Left ventricle myocardium inferior (tissue), 1 donor: ENCODE measurements at regions not wholly inside any gene's neighbourhood (a gene's known extent, or its start where the extent isn't known, plus 50 kb on each side); places are given as distances from the start of the nearest gene placed in this dataset.

Experiments used
- DNase-seq: peaks from one replicate; pipeline ENCODE4 v3.0.0-alpha.2; 2020
- H3K27ac ChIP-seq: fragments of 200-600 bp; replicated peaks from 2 replicates; pipeline ENCODE4 v1.8.0; 2021
- H3K27me3 ChIP-seq: fragments of 200-600 bp; 2 replicates; pipeline ENCODE4 v1.8.0; 2021; ENCODE audit warnings: low read depth
- H3K36me3 ChIP-seq: fragments of 200-600 bp; 2 replicates; pipeline ENCODE4 v1.8.0; 2021
- H3K4me1 ChIP-seq: fragments of 200-600 bp; 2 replicates; pipeline ENCODE4 v1.8.0; 2021
- H3K4me3 ChIP-seq: fragments of 200-600 bp; 2 replicates; pipeline ENCODE4 v1.8.0; 2021; ENCODE audit warnings: mild to moderate bottlenecking, moderate library complexity
- H3K9me3 ChIP-seq: fragments of 200-600 bp; replicated peaks from 2 replicates; pipeline ENCODE4 v1.8.0; 2021
- CTCF ChIP-seq: fragments of 200-600 bp; IDR thresholded peaks from 2 replicates; pipeline ENCODE4 v1.8.0; 2021; ENCODE audit warnings: antibody characterized with exemption, mild to moderate bottlenecking, borderline replicate concordance
- intact Hi-C: fragments of 100-400 bp; cut with micrococcal nuclease; formaldehyde crosslinking; loops from one replicate; pipeline ENCODE4 v1.11.0; 2022
- donor health status: DM: no; HTN: yes; CAD: no; lungs with severe emphysema.

GRCh38 chr11:69976794-69977193 lies 101.3 kb upstream of the ANO1 start:
- Histone ChIP-seq H3K4me1 (peaks cover 3% of the 10 kb centered on the region), H3K9me3 (no peaks in the 10 kb centered on the region), H3K4me3 (no peak overlapping the region), H3K36me3 (no peaks in the 10 kb centered on the region), H3K27ac (no peak overlapping the region), H3K27me3 (peaks cover 58% of the 10 kb centered on the region)
- DNase-seq = no peak
- intact Hi-C loops = no loop called here
- no peak for TF ChIP-seq CTCF

GRCh38 chr11:69977951-69978350 lies 100.2 kb upstream of the ANO1 start:
- DNase-seq = no peak
- no peaks in the 10 kb centered on the region for H3K36me3 ChIP-seq
- intact Hi-C loops = no loop called here
- H3K9me3 ChIP-seq = no peaks in the 10 kb centered on the region
- H3K4me3 ChIP-seq = no peak overlapping the region
- H3K27ac ChIP-seq = no peak overlapping the region
- TF ChIP-seq CTCF = no peak
- peaks cover 66% of the 10 kb centered on the region for H3K27me3 ChIP-seq
- H3K4me1 ChIP-seq = peaks cover 3% of the 10 kb centered on the region

GRCh38 chr11:69978841-69979614 lies 99.1 kb upstream of the ANO1 start:
- intact Hi-C loops = no loop called here
- Histone ChIP-seq H3K9me3 (no peaks in the 10 kb centered on the region), H3K27me3 (peaks cover 68% of the 10 kb centered on the region), H3K36me3 (no peaks in the 10 kb centered on the region), H3K4me1 (peaks cover 3% of the 10 kb centered on the region), H3K27ac (no peak overlapping the region), H3K4me3 (no peak overlapping the region)
- TF ChIP-seq CTCF = no peak
- DNase-seq = no peak

GRCh38 chr11:69979632-69980031 lies 98.5 kb upstream of the ANO1 start:
- H3K4me1 ChIP-seq = peaks cover 7% of the 10 kb centered on the region
- intact Hi-C loops = no loop called here
- H3K36me3 ChIP-seq = no peaks in the 10 kb centered on the region
- H3K27me3 ChIP-seq = peaks cover 68% of the 10 kb centered on the region
- H3K9me3 ChIP-seq = no peaks in the 10 kb centered on the region
- no peak overlapping the region for H3K27ac ChIP-seq
- H3K4me3 ChIP-seq = no peak overlapping the region
- no peak for TF ChIP-seq CTCF
- DNase-seq = no peak

GRCh38 chr11:69981119-69981784 lies 96.9 kb upstream of the ANO1 start:
- peaks cover 23% of the 10 kb centered on the region for H3K4me1 ChIP-seq
- H3K27ac ChIP-seq = no peak overlapping the region
- no peaks in the 10 kb centered on the region for H3K9me3 ChIP-seq
- no peak for DNase-seq
- H3K36me3 ChIP-seq = no peaks in the 10 kb centered on the region
- intact Hi-C loops = no loop called here
- no peak for TF ChIP-seq CTCF
- no peak overlapping the region for H3K4me3 ChIP-seq
- peaks cover 76% of the 10 kb centered on the region for H3K27me3 ChIP-seq
